ENCODE measurements at regions not wholly inside any gene's neighbourhood (a gene's known extent, or its start where the extent isn't known, plus 50 kb on each side); places are given as distances from the start of the nearest gene placed in this dataset.

DNA sequence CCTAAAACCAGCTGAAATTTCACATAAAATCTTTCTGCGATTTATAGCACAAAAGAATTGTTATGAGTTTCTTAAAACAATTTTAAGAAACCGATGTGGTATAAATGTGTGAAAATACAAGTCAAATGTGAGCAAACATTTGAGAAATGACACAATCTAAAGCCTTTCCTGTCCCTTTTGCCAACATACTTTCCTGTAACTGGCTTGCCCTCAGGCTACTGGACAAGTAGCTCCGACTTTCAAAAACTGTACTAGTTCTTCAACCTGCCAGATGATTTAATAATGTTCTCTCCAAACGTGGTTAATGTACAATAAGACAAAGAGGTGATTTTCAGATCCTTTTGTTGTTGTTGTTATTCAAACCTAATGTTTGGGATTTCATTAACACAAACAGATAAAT is 105.9 kb upstream of the ARHGEF26 start:
- Histone ChIP-seq H2AFZ (ENCODE audit: low read depth, low read length) (no peak overlapping the region), H3K36me3 (replicated peaks; ENCODE audit: low read depth, low read length) (no peaks in the 10 kb centered on the region), H3K4me1 (ENCODE audit: low read length) (no peaks in the 10 kb centered on the region), H3K27me3 (ENCODE audit: low read depth, low read length) (no peaks in the 10 kb centered on the region), H3K79me2 (ENCODE audit: low read length) (no peaks in the 10 kb centered on the region), H3K27ac (ENCODE audit: low read length) (no peak overlapping the region), H3K4me3 (ENCODE audit: low read length) (no peak overlapping the region), H3K9ac (ENCODE audit: low read length) (no peak overlapping the region), H4K20me1 (ENCODE audit: insufficient read depth, low read length) (no peaks in the 10 kb centered on the region), H3K9me3 (ENCODE audit: insufficient read depth, low read length) (no peaks in the 10 kb centered on the region), H3K4me2 (ENCODE audit: low read length) (no peak overlapping the region)
- TF ChIP-seq EZH2phosphoT487 (IDR thresholded peaks at IDR 0.05; ENCODE audit: low read depth), result no peak
- no peak for TF ChIP-seq CTCF (IDR thresholded peaks at IDR 0.05; ENCODE audit: low read depth, low read length)

DNA sequence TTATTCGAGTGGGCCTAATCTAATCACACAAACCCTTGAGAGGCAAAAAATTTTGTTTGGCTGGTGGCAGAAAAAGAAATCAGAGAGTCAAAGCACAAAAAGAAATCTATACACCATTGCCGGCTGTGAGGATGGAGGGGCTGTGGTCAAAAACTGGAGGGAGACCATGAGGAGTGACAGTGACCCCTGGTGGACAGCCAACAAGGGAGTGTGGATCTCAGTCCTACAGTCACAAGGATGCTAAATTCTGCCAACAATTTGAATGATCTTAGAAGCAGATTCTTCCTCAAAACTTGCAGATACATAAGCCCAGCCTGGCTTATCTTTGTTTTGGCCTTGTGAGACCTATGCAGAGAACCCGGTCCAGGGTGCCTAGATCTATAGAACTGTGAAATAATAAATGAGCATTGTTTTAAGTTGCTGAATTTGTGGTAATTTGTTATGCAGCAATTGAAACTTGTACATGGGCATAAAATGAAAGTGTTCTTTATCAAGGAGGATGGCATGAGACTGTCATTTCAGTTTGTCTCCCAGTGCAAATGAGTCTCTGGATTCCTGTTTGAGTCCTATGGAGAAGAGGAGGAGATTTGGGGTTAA is 103.0 kb upstream of the ARHGEF26 start:
- H3K4me2 ChIP-seq (ENCODE audit: low read length), result no peak overlapping the region

DNA sequence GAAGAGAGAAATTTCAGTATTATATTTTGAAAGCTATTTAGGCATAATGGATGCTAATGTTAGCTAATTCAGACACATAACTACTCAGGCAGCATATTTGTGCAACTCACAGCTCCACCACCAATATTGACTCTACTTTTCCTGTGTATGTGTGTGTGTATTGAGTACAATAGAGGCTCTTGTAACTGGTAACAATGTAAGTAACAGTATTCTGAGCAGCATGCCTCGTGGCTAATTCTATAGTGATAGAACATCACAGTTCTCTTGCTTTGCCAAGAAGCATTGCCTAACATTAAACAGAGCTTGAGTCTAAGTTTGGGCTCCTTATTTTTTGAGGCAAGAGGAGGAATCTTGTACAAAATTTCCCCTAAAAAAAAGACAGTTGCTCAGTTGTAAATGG is 98.6 kb upstream of the ARHGEF26 start:
- no peaks in the 10 kb centered on the region for H3K4me1 ChIP-seq (ENCODE audit: low read length)
- no peak overlapping the region for H3K4me2 ChIP-seq (ENCODE audit: low read length)
- H3K9me3 ChIP-seq (ENCODE audit: insufficient read depth, low read length), result no peaks in the 10 kb centered on the region
- H3K4me3 ChIP-seq (ENCODE audit: low read length), result no peak overlapping the region
- no peaks in the 10 kb centered on the region for H3K79me2 ChIP-seq (ENCODE audit: low read length)
- no peaks in the 10 kb centered on the region for H4K20me1 ChIP-seq (ENCODE audit: insufficient read depth, low read length)
- no peak overlapping the region for H2AFZ ChIP-seq (ENCODE audit: low read depth, low read length)
- no peaks in the 10 kb centered on the region for H3K27me3 ChIP-seq (ENCODE audit: low read depth, low read length)
- H3K27ac ChIP-seq (ENCODE audit: low read length), result no peak overlapping the region
- TF ChIP-seq CTCF (IDR thresholded peaks at IDR 0.05; ENCODE audit: low read depth, low read length), result no peak
- no peak for TF ChIP-seq EZH2phosphoT487 (IDR thresholded peaks at IDR 0.05; ENCODE audit: low read depth)
- no peak overlapping the region for H3K9ac ChIP-seq (ENCODE audit: low read length)
- no peaks in the 10 kb centered on the region for H3K36me3 ChIP-seq (replicated peaks; ENCODE audit: low read depth, low read length)

More for the DNA sequence above, 103.0 kb upstream of the ARHGEF26 start:
- Histone ChIP-seq H2AFZ (ENCODE audit: low read depth, low read length) (no peak overlapping the region), H3K27me3 (ENCODE audit: low read depth, low read length) (no peaks in the 10 kb centered on the region), H3K4me1 (ENCODE audit: low read length) (no peaks in the 10 kb centered on the region), H3K4me3 (ENCODE audit: low read length) (no peak overlapping the region), H3K9me3 (ENCODE audit: insufficient read depth, low read length) (no peaks in the 10 kb centered on the region), H3K9ac (ENCODE audit: low read length) (no peak overlapping the region), H3K27ac (ENCODE audit: low read length) (no peak overlapping the region), H3K79me2 (ENCODE audit: low read length) (no peaks in the 10 kb centered on the region), H3K36me3 (replicated peaks; ENCODE audit: low read depth, low read length) (no peaks in the 10 kb centered on the region), H4K20me1 (ENCODE audit: insufficient read depth, low read length) (no peaks in the 10 kb centered on the region)
- TF ChIP-seq CTCF (IDR thresholded peaks at IDR 0.05; ENCODE audit: low read depth, low read length) (peak; percentile 71), EZH2phosphoT487 (IDR thresholded peaks at IDR 0.05; ENCODE audit: low read depth) (no peak)

DNA sequence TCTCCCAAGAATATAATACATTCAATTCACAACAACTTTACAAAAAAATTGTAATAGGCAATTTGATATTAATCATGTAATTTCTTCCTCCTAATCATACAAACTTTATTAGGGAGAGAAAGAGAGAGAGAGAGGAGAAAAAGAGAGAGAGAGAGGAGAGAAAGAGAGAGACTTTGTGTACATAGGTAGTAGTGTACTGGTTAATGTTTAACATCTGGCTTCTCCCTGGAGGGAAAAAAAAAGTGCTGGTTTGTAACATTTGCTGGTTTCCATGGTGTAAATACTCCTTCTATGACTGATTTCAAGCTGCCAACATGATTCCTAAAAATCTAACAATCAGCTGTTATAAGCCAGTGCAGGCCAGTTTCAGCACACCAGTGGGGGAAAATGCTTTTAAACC is 98.0 kb upstream of the ARHGEF26 start:
- Histone ChIP-seq H3K27me3 (ENCODE audit: low read depth, low read length) (no peaks in the 10 kb centered on the region), H3K4me3 (ENCODE audit: low read length) (no peak overlapping the region), H3K27ac (ENCODE audit: low read length) (no peak overlapping the region), H3K9me3 (ENCODE audit: insufficient read depth, low read length) (no peaks in the 10 kb centered on the region), H3K36me3 (replicated peaks; ENCODE audit: low read depth, low read length) (no peaks in the 10 kb centered on the region), H3K4me2 (ENCODE audit: low read length) (no peak overlapping the region), H3K9ac (ENCODE audit: low read length) (no peak overlapping the region), H3K4me1 (ENCODE audit: low read length) (no peaks in the 10 kb centered on the region), H3K79me2 (ENCODE audit: low read length) (no peaks in the 10 kb centered on the region), H2AFZ (ENCODE audit: low read depth, low read length) (no peak overlapping the region), H4K20me1 (ENCODE audit: insufficient read depth, low read length) (no peaks in the 10 kb centered on the region)
- TF ChIP-seq EZH2phosphoT487 (IDR thresholded peaks at IDR 0.05; ENCODE audit: low read depth) (no peak), CTCF (IDR thresholded peaks at IDR 0.05; ENCODE audit: low read depth, low read length) (no peak)
